ENCODE measurements at regions not wholly inside any gene's neighbourhood (a gene's known extent, or its start where the extent isn't known, plus 50 kb on each side); places are given as distances from the start of the nearest gene placed in this dataset.
"Not testable (repeated sequence)": the region's sequence is repeated elsewhere in the genome, so short reads cannot be mapped to it uniquely, and the experiment has no call there.

- no peak overlapping the region for H3K4me3 ChIP-seq (ENCODE audit: low read depth, low read length)
- DNase-seq (ENCODE audit: low read depth): no peak
- TF ChIP-seq, protein P1, sequence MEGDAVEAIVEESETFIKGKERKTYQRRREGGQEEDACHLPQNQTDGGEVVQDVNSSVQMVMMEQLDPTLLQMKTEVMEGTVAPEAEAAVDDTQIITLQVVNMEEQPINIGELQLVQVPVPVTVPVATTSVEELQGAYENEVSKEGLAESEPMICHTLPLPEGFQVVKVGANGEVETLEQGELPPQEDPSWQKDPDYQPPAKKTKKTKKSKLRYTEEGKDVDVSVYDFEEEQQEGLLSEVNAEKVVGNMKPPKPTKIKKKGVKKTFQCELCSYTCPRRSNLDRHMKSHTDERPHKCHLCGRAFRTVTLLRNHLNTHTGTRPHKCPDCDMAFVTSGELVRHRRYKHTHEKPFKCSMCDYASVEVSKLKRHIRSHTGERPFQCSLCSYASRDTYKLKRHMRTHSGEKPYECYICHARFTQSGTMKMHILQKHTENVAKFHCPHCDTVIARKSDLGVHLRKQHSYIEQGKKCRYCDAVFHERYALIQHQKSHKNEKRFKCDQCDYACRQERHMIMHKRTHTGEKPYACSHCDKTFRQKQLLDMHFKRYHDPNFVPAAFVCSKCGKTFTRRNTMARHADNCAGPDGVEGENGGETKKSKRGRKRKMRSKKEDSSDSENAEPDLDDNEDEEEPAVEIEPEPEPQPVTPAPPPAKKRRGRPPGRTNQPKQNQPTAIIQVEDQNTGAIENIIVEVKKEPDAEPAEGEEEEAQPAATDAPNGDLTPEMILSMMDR (IDR thresholded peaks at IDR 0.05; ENCODE audit: low read depth, low read length, missing control alignments): no peak
Measured at GRCh38 chr5:105619725-105620124, 2051.0 kb downstream of the EFNA5 start.

- H3K4me3 ChIP-seq (ENCODE audit: low read depth, low read length): no peak overlapping the region
- DNase-seq (ENCODE audit: low read depth): no peak
- TF ChIP-seq, protein P1 (IDR thresholded peaks at IDR 0.05; ENCODE audit: low read depth, low read length, missing control alignments): no peak
Measured at GRCh38 chr5:105617436-105618215, 2053.1 kb downstream of the EFNA5 start.

- TF ChIP-seq, protein P1 (IDR thresholded peaks at IDR 0.05; ENCODE audit: low read depth, low read length, missing control alignments): no peak
- H3K4me3 ChIP-seq (ENCODE audit: low read depth, low read length): no peak overlapping the region
- DNase-seq (ENCODE audit: low read depth): no peak
Measured at GRCh38 chr5:105616599-105616998, 2054.0 kb upstream of the NUDT12 start.

DNA sequence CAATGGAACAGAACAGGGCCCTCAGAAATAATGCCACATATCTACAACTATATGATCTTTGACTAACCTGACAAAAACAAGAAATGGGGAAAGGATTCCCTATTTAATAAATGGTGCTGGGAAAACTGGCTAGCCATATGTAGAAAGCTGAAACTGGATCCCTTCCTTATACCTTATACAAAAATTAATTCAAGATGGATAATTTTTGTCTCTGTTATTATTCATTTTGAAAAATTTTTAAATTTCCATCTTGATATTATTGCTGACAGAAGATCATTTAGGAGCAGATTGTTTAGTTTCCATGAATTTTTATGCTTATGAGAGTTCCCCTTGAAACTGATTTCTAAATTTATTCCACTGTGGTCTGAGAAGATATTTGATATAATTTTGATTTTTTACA lies 2039.8 kb upstream of the NUDT12 start:
- not testable (repeated sequence) for H3K4me3 ChIP-seq (ENCODE audit: low read depth, low read length)

GRCh38 chr5:105593011-105593760 lies 2030.6 kb upstream of the NUDT12 start:
- no peak overlapping the region for H3K4me3 ChIP-seq (ENCODE audit: low read depth, low read length)
- no peak for DNase-seq (ENCODE audit: low read depth)
- TF ChIP-seq, protein P1 (IDR thresholded peaks at IDR 0.05; ENCODE audit: low read depth, low read length, missing control alignments): no peak

More for the DNA sequence above, 2039.8 kb upstream of the NUDT12 start:
- not testable (repeated sequence) for DNase-seq (ENCODE audit: low read depth)

DNA sequence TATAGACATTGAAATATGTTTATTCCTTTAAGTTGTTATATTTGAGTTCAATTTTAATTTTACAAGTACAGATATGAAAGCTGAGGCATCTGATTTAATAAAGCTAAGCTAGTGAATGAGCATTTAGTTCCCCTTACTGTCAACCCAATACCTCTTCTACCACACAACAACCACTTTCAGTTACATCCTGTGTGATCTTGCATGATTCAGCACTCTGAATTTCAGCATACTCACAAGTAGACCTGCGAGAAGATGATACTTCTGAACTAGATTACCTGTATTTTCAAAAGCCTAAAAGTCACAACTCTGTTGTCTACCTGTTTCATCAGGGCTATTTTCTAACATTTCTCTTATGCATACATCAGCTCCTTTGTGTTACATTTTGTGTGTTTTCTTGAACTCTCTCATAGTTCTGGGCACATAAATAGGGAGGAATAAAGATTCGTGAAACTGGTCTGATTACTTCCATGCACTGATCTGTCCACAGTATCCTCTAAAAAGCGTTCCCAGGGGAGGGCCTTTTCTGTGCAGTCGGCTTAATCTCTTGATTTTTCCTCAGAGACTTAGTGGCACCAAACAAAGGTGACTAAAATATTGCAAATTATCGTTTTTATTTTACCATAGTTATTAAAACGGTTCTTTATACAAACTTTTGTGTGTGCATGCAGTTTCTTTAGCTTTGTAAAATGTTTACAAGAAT lies 2025.5 kb upstream of the NUDT12 start:
- TF ChIP-seq, protein P1 (IDR thresholded peaks at IDR 0.05; ENCODE audit: low read depth, low read length, missing control alignments): no peak
- no peak for DNase-seq (ENCODE audit: low read depth)
- no peak overlapping the region for H3K4me3 ChIP-seq (ENCODE audit: low read depth, low read length)

Measured in GM12864 (cell line).